ENCODE measurements at regions not wholly inside any gene's neighbourhood (a gene's known extent, or its start where the extent isn't known, plus 50 kb on each side); places are given as distances from the start of the nearest gene placed in this dataset.

DNA sequence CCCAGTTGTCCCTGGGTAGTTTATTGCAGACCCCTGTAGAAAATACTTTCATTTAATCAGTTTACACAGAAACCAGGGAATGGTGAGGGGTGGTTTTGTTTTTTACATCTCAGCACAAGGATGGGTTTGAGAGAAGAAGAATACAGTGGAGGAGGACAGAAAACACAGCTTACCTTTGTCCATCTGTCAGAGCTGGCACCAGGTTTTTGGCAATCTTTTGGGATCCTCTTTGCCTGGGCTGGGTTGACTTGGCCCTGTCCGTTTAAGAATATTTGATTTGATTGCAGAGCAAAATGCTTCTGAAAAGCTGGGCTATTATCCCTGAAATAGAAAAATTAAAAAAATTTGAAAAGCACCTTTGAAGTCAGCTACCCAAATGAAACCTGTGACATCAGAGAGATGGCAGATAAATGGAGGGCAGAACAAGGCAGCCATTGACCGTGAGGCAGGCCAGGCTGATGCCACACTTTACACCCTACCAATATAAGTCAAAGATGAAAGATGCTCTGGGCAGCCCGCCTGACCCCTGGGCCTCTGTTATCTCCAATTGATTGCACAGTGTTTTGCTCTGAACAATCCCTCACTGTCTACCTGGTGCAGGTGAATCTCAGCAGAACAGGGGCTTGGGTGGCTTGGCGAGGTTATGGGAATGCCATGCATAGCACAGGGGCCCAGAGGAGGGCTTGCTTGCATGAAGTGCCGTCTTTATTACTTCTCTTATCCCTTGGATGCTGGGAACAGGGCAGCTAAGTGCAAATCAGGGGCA, 218.8 kb downstream of the LMX1A start:
- TF ChIP-seq POLR2A (IDR thresholded peaks at IDR 0.05; ENCODE audit: low read length) = no peak
- no peak for TF ChIP-seq GATA1 (IDR thresholded peaks at IDR 0.05; ENCODE audit: low read depth, low read length)

All from erythroblast (primary cell).